ENCODE measurements at regions not wholly inside any gene's neighbourhood (a gene's known extent, or its start where the extent isn't known, plus 50 kb on each side); places are given as distances from the start of the nearest gene placed in this dataset.

DNA sequence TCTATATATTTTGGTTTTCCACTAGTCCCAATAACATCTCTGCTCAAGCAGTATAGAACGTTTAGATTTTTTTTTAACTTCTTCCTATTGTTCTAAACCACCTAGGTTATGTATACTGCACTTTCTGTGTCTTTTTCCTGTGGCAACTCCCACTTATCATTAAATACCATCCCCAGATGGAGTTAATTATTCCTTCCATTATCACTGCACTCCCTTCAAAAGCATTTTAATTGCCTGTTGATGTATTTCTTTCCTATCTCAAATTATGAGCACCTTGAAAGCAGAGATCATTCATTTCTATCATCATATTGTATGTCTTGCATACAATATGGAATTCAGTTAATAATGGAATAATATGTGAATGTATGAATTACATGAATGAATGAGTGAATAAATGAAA is 148.0 kb downstream of the HGF start:
- no peaks in the 10 kb centered on the region for H3K36me3 ChIP-seq (ENCODE audit: control insufficient read depth in 2 of 2, extremely low read depth in 1 of 2, insufficient read depth in 2 of 2, low read length in 2 of 2)
- peaks cover 30% of the 10 kb centered on the region for H3K4me1 ChIP-seq (ENCODE audit: control insufficient read depth, extremely low read depth, insufficient read depth, low read length)
- H3K4me2 ChIP-seq (ENCODE audit: control insufficient read depth, extremely low read depth, insufficient read depth, low read depth, low read length), result no peak overlapping the region
- dilution Hi-C loops (cut with MboI; ENCODE audit: extremely low pct_ligation_motif_present, low sequenced_read_pairs), result no loop called here
- no peaks in the 10 kb centered on the region for H3K9me3 ChIP-seq (ENCODE audit: control insufficient read depth, low read depth, low read length)
- DNase-seq (ENCODE audit: low read depth, low spot score) (no peak), FAIRE-seq (no peak)
- no peaks in the 10 kb centered on the region for H3K79me2 ChIP-seq (ENCODE audit: control insufficient read depth, insufficient read depth, low read length)
- H3K9ac ChIP-seq (ENCODE audit: control insufficient read depth, extremely low read depth, insufficient read depth, low read length), result no peak overlapping the region
- H3K27me3 ChIP-seq (ENCODE audit: control insufficient read depth, extremely low read depth, insufficient read depth, low read length), result no peaks in the 10 kb centered on the region
- no peak overlapping the region for H3K27ac ChIP-seq (ENCODE audit: control insufficient read depth, insufficient read depth, low read length)
- no peak overlapping the region for H2AFZ ChIP-seq (ENCODE audit: control insufficient read depth, low read length)
- TF ChIP-seq, protein P1, sequence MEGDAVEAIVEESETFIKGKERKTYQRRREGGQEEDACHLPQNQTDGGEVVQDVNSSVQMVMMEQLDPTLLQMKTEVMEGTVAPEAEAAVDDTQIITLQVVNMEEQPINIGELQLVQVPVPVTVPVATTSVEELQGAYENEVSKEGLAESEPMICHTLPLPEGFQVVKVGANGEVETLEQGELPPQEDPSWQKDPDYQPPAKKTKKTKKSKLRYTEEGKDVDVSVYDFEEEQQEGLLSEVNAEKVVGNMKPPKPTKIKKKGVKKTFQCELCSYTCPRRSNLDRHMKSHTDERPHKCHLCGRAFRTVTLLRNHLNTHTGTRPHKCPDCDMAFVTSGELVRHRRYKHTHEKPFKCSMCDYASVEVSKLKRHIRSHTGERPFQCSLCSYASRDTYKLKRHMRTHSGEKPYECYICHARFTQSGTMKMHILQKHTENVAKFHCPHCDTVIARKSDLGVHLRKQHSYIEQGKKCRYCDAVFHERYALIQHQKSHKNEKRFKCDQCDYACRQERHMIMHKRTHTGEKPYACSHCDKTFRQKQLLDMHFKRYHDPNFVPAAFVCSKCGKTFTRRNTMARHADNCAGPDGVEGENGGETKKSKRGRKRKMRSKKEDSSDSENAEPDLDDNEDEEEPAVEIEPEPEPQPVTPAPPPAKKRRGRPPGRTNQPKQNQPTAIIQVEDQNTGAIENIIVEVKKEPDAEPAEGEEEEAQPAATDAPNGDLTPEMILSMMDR (optimal IDR thresholded peaks at IDR 0.05 in 1 of 3, IDR thresholded peaks at IDR 0.05 in 1 of 3, conservative IDR thresholded peaks at IDR 0.05 in 1 of 3; ENCODE audit: extremely low read depth in 1 of 3, insufficient read depth in 2 of 3, low read length in 3 of 3), result no peak
- TF ChIP-seq EZH2 (IDR thresholded peaks at IDR 0.05; ENCODE audit: low read length), result no peak
- H3K9me1 ChIP-seq (ENCODE audit: control insufficient read depth, extremely low read depth, insufficient read depth, low read length), result no peaks in the 10 kb centered on the region
- H4K20me1 ChIP-seq (ENCODE audit: control insufficient read depth, extremely low read depth, insufficient read depth, low read length), result no peaks in the 10 kb centered on the region
- H3K4me3 ChIP-seq (ENCODE audit: control insufficient read depth in 2 of 3, extremely low read depth in 1 of 3, insufficient read depth in 2 of 3, low read depth in 1 of 3, low read length in 3 of 3), result no peak overlapping the region

DNA sequence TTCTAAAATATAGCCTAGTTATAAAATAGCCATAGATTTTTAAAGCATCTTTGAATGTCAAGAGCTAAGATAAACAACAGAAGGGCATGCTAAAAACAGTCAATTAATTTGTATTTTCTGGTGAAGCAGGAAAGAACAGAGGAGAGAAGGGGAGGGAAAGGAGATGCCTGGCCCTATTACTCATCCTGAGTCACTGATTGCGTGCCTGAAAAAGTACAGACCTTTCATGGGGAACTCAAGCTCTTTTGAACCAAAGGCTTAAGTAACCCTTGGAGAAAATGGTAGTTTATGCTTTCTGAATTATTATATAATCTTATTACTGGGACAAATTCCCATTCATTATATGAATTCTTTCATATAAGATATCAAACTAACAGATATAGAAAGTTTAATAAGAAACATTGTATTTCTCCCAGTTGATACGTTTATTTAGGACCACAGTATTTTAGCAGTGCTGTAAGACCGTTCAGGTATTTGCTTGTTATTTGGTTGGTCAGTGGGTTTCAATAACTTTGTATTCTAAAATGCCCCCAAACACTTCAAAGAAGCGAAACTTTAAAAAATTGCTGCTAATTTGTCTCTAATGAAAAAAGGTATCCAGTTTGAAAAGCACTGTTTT is 151.3 kb downstream of the HGF start:
- Histone ChIP-seq H4K20me1 (ENCODE audit: control insufficient read depth, extremely low read depth, insufficient read depth, low read length) (no peaks in the 10 kb centered on the region), H3K27ac (ENCODE audit: control insufficient read depth, insufficient read depth, low read length) (peak overlapping the region; percentile 51), H3K9me3 (ENCODE audit: control insufficient read depth, low read depth, low read length) (no peaks in the 10 kb centered on the region), H3K36me3 (ENCODE audit: control insufficient read depth in 2 of 2, extremely low read depth in 1 of 2, insufficient read depth in 2 of 2, low read length in 2 of 2) (no peaks in the 10 kb centered on the region), H2AFZ (ENCODE audit: control insufficient read depth, low read length) (no peak overlapping the region), H3K79me2 (ENCODE audit: control insufficient read depth, insufficient read depth, low read length) (no peaks in the 10 kb centered on the region), H3K9ac (ENCODE audit: control insufficient read depth, extremely low read depth, insufficient read depth, low read length) (no peak overlapping the region), H3K27me3 (ENCODE audit: control insufficient read depth, extremely low read depth, insufficient read depth, low read length) (no peaks in the 10 kb centered on the region), H3K4me3 (ENCODE audit: control insufficient read depth in 2 of 3, extremely low read depth in 1 of 3, insufficient read depth in 2 of 3, low read depth in 1 of 3, low read length in 3 of 3) (no peak overlapping the region), H3K4me1 (ENCODE audit: control insufficient read depth, extremely low read depth, insufficient read depth, low read length) (peaks cover 28% of the 10 kb centered on the region), H3K9me1 (ENCODE audit: control insufficient read depth, extremely low read depth, insufficient read depth, low read length) (no peaks in the 10 kb centered on the region), H3K4me2 (ENCODE audit: control insufficient read depth, extremely low read depth, insufficient read depth, low read depth, low read length) (peak overlapping the region; percentile 38)
- TF ChIP-seq EZH2 (IDR thresholded peaks at IDR 0.05; ENCODE audit: low read length), result no peak
- TF ChIP-seq, protein P1 (optimal IDR thresholded peaks at IDR 0.05 in 1 of 3, IDR thresholded peaks at IDR 0.05 in 1 of 3, conservative IDR thresholded peaks at IDR 0.05 in 1 of 3; ENCODE audit: extremely low read depth in 1 of 3, insufficient read depth in 2 of 3, low read length in 3 of 3), result no peak
- dilution Hi-C loops (cut with MboI; ENCODE audit: extremely low pct_ligation_motif_present, low sequenced_read_pairs), result no loop called here
- DNase-seq (ENCODE audit: low read depth, low spot score) (peak; percentile 42), FAIRE-seq (peak; percentile 97)
